ENCODE measurements at regions not wholly inside any gene's neighbourhood (a gene's known extent, or its start where the extent isn't known, plus 50 kb on each side); places are given as distances from the start of the nearest gene placed in this dataset.

DNA sequence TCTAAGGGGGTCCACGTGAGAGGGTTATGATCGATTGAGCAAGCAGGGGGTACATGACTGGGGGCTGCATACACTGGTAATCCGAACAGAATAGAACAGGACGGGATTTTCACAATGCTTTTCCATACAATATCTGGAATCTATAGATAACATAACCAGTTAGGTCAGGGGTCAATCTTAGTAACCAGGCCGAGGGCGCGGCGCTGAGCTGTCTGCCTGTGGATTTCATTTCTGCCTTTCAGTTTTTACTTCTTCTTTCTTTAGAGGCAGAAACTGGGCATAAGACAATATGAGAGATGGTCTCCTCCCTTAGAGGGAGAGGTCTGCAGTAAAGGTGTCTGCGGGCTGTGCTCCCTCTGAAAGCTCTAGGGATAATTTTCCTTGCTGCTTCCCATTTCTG lies 261.3 kb downstream of the XXYLT1 start (continued):
- TF ChIP-seq PRDM6 (tag by site-specific recombination; IDR thresholded peaks at IDR 0.05) (no peak), ZNF239 (tag by site-specific recombination; IDR thresholded peaks at IDR 0.05) (no peak)

DNA sequence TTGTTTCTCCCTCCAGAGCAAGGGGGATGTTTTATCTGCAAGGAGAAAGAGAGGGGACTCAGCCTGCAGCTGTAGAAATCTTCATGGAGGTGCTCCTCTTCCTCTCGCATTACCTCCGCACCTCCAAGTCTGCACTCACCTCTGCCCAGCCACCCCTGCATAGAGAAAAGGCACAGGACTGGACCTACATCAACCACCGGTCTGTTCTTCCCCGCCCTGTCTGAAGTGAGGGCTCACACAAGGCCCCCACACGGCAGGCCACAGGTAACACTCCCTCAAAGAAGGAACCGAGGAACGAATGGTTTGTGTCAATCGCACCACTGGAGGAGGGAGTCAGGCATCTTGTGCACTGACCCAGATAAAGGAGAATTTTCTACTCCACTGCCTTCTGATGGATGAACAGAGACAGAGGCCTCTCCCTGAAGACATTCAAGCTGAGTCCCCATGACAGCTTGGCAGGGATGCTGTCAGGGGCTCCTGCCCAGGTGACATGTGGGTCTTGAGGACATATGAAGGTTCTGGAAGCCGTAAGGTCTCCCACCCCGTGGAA lies 260.3 kb downstream of the XXYLT1 start:
- no peak overlapping the region for H3K4me3 ChIP-seq (ENCODE audit: low read depth, low read length)
- H3K9me3 ChIP-seq (ENCODE audit: control insufficient read depth, insufficient read depth, low read depth, low read length), result no peaks in the 10 kb centered on the region
- no peak overlapping the region for H3K27ac ChIP-seq (ENCODE audit: extremely low read depth, low read depth, low read length)
- no peaks in the 10 kb centered on the region for H3K4me1 ChIP-seq (ENCODE audit: control insufficient read depth, insufficient read depth, low read length)
- TF ChIP-seq ZNF701 (tag by site-specific recombination; IDR thresholded peaks at IDR 0.05) (no peak), KLF10 (tag by site-specific recombination; IDR thresholded peaks at IDR 0.05) (no peak), KLF1 (tag by site-specific recombination; IDR thresholded peaks at IDR 0.05) (no peak), ZNF626 (tag by site-specific recombination; IDR thresholded peaks at IDR 0.05) (no peak), ZNF202 (tag by site-specific recombination; IDR thresholded peaks at IDR 0.05; ENCODE audit: borderline replicate concordance) (no peak), ZSCAN23 (tag by site-specific recombination; IDR thresholded peaks at IDR 0.05) (no peak)
- TF ChIP-seq, protein P1, sequence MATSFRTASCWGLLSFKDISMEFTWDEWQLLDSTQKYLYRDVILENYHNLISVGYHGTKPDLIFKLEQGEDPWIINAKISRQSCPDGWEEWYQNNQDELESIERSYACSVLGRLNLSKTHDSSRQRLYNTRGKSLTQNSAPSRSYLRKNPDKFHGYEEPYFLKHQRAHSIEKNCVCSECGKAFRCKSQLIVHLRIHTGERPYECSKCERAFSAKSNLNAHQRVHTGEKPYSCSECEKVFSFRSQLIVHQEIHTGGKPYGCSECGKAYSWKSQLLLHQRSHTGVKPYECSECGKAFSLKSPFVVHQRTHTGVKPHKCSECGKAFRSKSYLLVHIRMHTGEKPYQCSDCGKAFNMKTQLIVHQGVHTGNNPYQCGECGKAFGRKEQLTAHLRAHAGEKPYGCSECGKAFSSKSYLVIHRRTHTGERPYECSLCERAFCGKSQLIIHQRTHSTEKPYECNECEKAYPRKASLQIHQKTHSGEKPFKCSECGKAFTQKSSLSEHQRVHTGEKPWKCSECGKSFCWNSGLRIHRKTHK (tag by site-specific recombination; IDR thresholded peaks at IDR 0.05), result no peak
- TF ChIP-seq, protein P2, sequence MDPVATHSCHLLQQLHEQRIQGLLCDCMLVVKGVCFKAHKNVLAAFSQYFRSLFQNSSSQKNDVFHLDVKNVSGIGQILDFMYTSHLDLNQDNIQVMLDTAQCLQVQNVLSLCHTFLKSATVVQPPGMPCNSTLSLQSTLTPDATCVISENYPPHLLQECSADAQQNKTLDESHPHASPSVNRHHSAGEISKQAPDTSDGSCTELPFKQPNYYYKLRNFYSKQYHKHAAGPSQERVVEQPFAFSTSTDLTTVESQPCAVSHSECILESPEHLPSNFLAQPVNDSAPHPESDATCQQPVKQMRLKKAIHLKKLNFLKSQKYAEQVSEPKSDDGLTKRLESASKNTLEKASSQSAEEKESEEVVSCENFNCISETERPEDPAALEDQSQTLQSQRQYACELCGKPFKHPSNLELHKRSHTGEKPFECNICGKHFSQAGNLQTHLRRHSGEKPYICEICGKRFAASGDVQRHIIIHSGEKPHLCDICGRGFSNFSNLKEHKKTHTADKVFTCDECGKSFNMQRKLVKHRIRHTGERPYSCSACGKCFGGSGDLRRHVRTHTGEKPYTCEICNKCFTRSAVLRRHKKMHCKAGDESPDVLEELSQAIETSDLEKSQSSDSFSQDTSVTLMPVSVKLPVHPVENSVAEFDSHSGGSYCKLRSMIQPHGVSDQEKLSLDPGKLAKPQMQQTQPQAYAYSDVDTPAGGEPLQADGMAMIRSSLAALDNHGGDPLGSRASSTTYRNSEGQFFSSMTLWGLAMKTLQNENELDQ (tag by site-specific recombination; IDR thresholded peaks at IDR 0.05; ENCODE audit: low read depth), result no peak
- CTCF ChIA-PET, result no interaction called here
- POLR2A ChIA-PET, result no interaction called here
- no peaks in the 10 kb centered on the region for H3K36me3 ChIP-seq (ENCODE audit: control insufficient read depth in 2 of 2, insufficient read depth in 1 of 2, low read length in 2 of 2)

DNA sequence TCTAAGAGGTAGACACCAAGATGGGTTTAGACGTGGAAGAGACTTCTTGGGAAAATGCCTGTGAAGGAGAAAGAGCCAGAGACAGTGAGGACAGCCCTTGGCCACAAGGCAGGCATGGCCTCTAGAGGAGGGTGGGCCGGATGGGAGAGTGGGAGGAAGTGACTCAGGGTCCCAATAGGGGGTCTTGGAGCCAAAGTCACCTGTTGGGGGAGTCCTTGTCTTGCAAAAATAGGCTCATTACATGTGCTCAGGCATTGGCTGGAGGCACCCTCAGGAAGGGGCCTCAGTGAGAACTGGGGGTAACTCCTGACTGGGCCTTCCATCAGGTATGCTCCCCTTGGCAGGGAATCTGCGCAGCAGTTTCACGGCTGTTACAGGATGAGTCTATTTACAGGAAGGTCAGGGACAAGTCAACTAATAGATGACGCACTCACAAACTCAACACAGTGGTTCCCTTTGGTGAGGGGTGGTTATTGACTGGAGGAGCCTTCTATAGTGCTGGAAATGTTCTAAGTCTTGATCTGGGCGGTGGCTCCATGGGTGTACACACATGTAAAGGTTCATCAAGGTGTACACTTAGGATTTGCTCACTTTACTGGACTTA lies 259.6 kb downstream of the XXYLT1 start:
- Histone ChIP-seq H3K4me1 (ENCODE audit: control insufficient read depth, insufficient read depth, low read length) (no peaks in the 10 kb centered on the region), H3K9me3 (ENCODE audit: control insufficient read depth, insufficient read depth, low read depth, low read length) (no peaks in the 10 kb centered on the region), H3K27ac (ENCODE audit: extremely low read depth, low read depth, low read length) (no peak overlapping the region), H3K36me3 (ENCODE audit: control insufficient read depth in 2 of 2, insufficient read depth in 1 of 2, low read length in 2 of 2) (no peaks in the 10 kb centered on the region), H3K4me3 (ENCODE audit: low read depth, low read length) (no peak overlapping the region)
- no peak for TF ChIP-seq BCL11A (tag by site-specific recombination; IDR thresholded peaks at IDR 0.05; ENCODE audit: low read depth)
- CTCF ChIA-PET, result no interaction called here
- POLR2A ChIA-PET, result no interaction called here

DNA sequence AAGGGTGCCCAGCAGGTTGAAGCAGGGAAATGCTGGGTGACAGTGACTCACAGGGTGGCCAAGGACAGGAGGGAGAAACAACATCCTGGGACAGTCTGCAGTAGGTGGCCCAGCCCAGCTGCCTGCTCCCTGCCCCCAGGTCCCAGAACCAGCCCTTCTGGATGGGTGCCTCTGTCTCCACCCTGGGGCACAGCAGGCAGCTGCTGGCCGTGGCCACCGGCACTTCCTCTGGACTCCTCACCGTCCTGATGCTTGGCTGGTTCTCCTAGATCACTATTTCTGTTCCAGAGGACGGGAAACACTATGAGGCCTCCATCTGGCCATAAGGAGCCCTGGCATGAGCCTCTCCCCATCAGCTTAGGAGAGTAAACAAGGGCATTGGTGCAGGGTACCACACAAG lies 258.9 kb downstream of the XXYLT1 start:
- Histone ChIP-seq H3K36me3 (ENCODE audit: control insufficient read depth in 2 of 2, insufficient read depth in 1 of 2, low read length in 2 of 2) (no peaks in the 10 kb centered on the region), H3K9me3 (ENCODE audit: control insufficient read depth, insufficient read depth, low read depth, low read length) (no peaks in the 10 kb centered on the region), H3K4me1 (ENCODE audit: control insufficient read depth, insufficient read depth, low read length) (no peaks in the 10 kb centered on the region), H3K4me3 (ENCODE audit: low read depth, low read length) (no peak overlapping the region), H3K27ac (ENCODE audit: extremely low read depth, low read depth, low read length) (no peak overlapping the region)
- ChIA-PET CTCF (interaction anchor here (1.4 kb wide), 1 partner anchor 10 kb away, joined by 4 read pairs; no protein-coding TSS in a partner anchor), POLR2A (no interaction called here)
- no peak for TF ChIP-seq ZNF704 (tag by site-specific recombination; IDR thresholded peaks at IDR 0.05)
- no peak for TF ChIP-seq ZNF398 (tag by site-specific recombination; IDR thresholded peaks at IDR 0.05)
- TF ChIP-seq, protein P3, sequence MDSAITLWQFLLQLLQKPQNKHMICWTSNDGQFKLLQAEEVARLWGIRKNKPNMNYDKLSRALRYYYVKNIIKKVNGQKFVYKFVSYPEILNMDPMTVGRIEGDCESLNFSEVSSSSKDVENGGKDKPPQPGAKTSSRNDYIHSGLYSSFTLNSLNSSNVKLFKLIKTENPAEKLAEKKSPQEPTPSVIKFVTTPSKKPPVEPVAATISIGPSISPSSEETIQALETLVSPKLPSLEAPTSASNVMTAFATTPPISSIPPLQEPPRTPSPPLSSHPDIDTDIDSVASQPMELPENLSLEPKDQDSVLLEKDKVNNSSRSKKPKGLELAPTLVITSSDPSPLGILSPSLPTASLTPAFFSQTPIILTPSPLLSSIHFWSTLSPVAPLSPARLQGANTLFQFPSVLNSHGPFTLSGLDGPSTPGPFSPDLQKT (IDR thresholded peaks at IDR 0.05; ENCODE audit: borderline replicate concordance, low read depth, low read length), result no peak
- no peak for TF ChIP-seq BCL11A (tag by site-specific recombination; IDR thresholded peaks at IDR 0.05; ENCODE audit: low read depth)
- TF ChIP-seq ZNF747 (tag by site-specific recombination; IDR thresholded peaks at IDR 0.05), result no peak
- no peak for TF ChIP-seq ZNF529 (tag by site-specific recombination; IDR thresholded peaks at IDR 0.05; ENCODE audit: insufficient replicate concordance)
- no peak for TF ChIP-seq ZNF48 (tag by site-specific recombination; IDR thresholded peaks at IDR 0.05)
- no peak for TF ChIP-seq ZNF133 (tag by site-specific recombination; IDR thresholded peaks at IDR 0.05)
- TF ChIP-seq ZNF157 (tag by site-specific recombination; IDR thresholded peaks at IDR 0.05), result no peak
- no peak for TF ChIP-seq ZNF266 (tag by site-specific recombination; IDR thresholded peaks at IDR 0.05; ENCODE audit: low read depth)
